OCI-LY1 (cell line): ENCODE measurements at regions not wholly inside any gene's neighbourhood (a gene's known extent, or its start where the extent isn't known, plus 50 kb on each side); places are given as distances from the start of the nearest gene placed in this dataset.

Source experiments
- H2AFZ ChIP-seq: fragments of 200-600 bp; sonication (generic), shearing (Covaris generic); 2 replicates; pipeline ENCODE4 v1.6.0; 2014; ENCODE audit warnings: antibody characterized with exemption, mild to moderate bottlenecking, low read length
- H3F3A ChIP-seq: fragments of 200-600 bp; sonication (generic), shearing (Covaris generic); 2 replicates; pipeline ENCODE4 v1.6.0; 2014; ENCODE audit warnings: mild to moderate bottlenecking, antibody characterized with exemption, low read length, moderate library complexity; ENCODE audit not compliant: insufficient read depth
- H3K27ac ChIP-seq: fragments of 200-600 bp; sonication (generic); 2 replicates; pipeline ENCODE4 v1.5.1; 2014; ENCODE audit warnings: low read length, mixed run types, mild to moderate bottlenecking, low read depth; ENCODE audit not compliant: poor library complexity, severe bottlenecking
- H3K27me3 ChIP-seq: fragments of 200-600 bp; sonication (generic); 2 replicates; pipeline ENCODE4 v1.6.0; 2014; ENCODE audit warnings: antibody characterized with exemption, mild to moderate bottlenecking, low read length, moderate library complexity; ENCODE audit not compliant: insufficient read depth
- H3K36me3 ChIP-seq: fragments of 200-600 bp; sonication (generic); 2 replicates; pipeline ENCODE4 v1.6.1; 2014; ENCODE audit warnings: mild to moderate bottlenecking, antibody characterized with exemption, low read length, moderate library complexity, mixed read lengths; ENCODE audit not compliant: insufficient read depth
- H3K4me1 ChIP-seq: fragments of 200-600 bp; sonication (generic); 2 replicates; pipeline ENCODE4 v1.5.1; 2014; ENCODE audit warnings: mild to moderate bottlenecking, low read length, moderate library complexity; ENCODE audit not compliant: insufficient read depth, severe bottlenecking
- H3K4me2 ChIP-seq: fragments of 200-600 bp; sonication (generic), shearing (Covaris generic); 2 replicates; pipeline ENCODE4 v1.6.1; 2014; ENCODE audit warnings: low read length
- H3K4me3 ChIP-seq: fragments of 200-600 bp; sonication (generic); 2 replicates; pipeline ENCODE4 v1.5.1; 2014; ENCODE audit warnings: low read length, low read depth, mild to moderate bottlenecking, mixed read lengths; ENCODE audit not compliant: poor library complexity, severe bottlenecking
- H3K79me2 ChIP-seq: fragments of 200-600 bp; shearing (Covaris generic); 2 replicates; pipeline ENCODE4 v1.6.1; 2016; ENCODE audit warnings: mixed run types, low read length, mixed read lengths; ENCODE audit not compliant: insufficient read depth
- H3K9ac ChIP-seq: fragments of 200-600 bp; sonication (generic), shearing (Covaris generic); 2 replicates; pipeline ENCODE4 v1.6.1; 2014; ENCODE audit warnings: mild to moderate bottlenecking, low read length, mixed read lengths
- H3K9me2 ChIP-seq: fragments of 200-600 bp; sonication (generic), shearing (Covaris generic); 2 replicates; pipeline ENCODE4 v1.6.1; 2014; ENCODE audit warnings: low read depth, mild to moderate bottlenecking, low read length, mixed read lengths
- H3K9me3 ChIP-seq: fragments of 200-600 bp; shearing (Covaris generic); 2 replicates; pipeline ENCODE4 v1.6.1; 2014; ENCODE audit warnings: low read length, mixed read lengths
- H4K20me1 ChIP-seq: fragments of 200-600 bp; sonication (generic), shearing (Covaris generic); 2 replicates; pipeline ENCODE4 v1.6.0; 2016; ENCODE audit warnings: mild to moderate bottlenecking, low read length; ENCODE audit not compliant: insufficient read depth
- CTCF ChIP-seq: fragments of 200-600 bp; sonication (generic), shearing (Covaris generic); IDR thresholded peaks from 2 replicates; pipeline ENCODE4 v1.5.1; 2017; ENCODE audit warnings: mild to moderate bottlenecking, antibody characterized with exemption, low read length, moderate library complexity, mixed read lengths
- EZH2 ChIP-seq: fragments of 200-600 bp; sonication (generic), shearing (Covaris generic); IDR thresholded peaks from 2 replicates; pipeline ENCODE4 v1.8.0; 2017; ENCODE audit warnings: borderline replicate concordance, mixed run types, mild to moderate bottlenecking, antibody characterized with exemption, low read length, moderate library complexity, mixed read lengths

- Histone ChIP-seq H3K4me3 (no peak overlapping the region), H3K4me1 (no peaks in the 10 kb centered on the region), H3K9ac (no peak overlapping the region), H3K4me2 (no peak overlapping the region), H4K20me1 (no peaks in the 10 kb centered on the region), H3F3A (no peaks in the 10 kb centered on the region), H3K36me3 (no peaks in the 10 kb centered on the region), H3K27ac (no peak overlapping the region), H3K79me2 (no peaks in the 10 kb centered on the region), H2AFZ (no peak overlapping the region), H3K9me2 (no peaks in the 10 kb centered on the region), H3K27me3 (no peaks in the 10 kb centered on the region), H3K9me3 (no peaks in the 10 kb centered on the region)
- no peak for TF ChIP-seq EZH2
- TF ChIP-seq CTCF, result no peak
Observed at GRCh38 chr5:143506836-143507552, 103.5 kb upstream of the NR3C1 start.

GRCh38 chr5:143505934-143506333, 102.4 kb upstream of the NR3C1 start:
- Histone ChIP-seq H3F3A (no peaks in the 10 kb centered on the region), H3K9me2 (no peaks in the 10 kb centered on the region), H3K27ac (no peak overlapping the region), H3K79me2 (no peaks in the 10 kb centered on the region), H3K4me2 (no peak overlapping the region), H4K20me1 (no peaks in the 10 kb centered on the region), H3K9ac (no peak overlapping the region), H3K9me3 (no peaks in the 10 kb centered on the region), H3K4me3 (no peak overlapping the region), H3K27me3 (no peaks in the 10 kb centered on the region), H3K4me1 (no peaks in the 10 kb centered on the region), H3K36me3 (no peaks in the 10 kb centered on the region), H2AFZ (no peak overlapping the region)
- TF ChIP-seq EZH2 (no peak), CTCF (no peak)

GRCh38 chr5:143505354-143505753, 101.9 kb upstream of the NR3C1 start:
- no peaks in the 10 kb centered on the region for H3K27me3 ChIP-seq
- no peak for TF ChIP-seq CTCF
- no peak for TF ChIP-seq EZH2
- H3K4me2 ChIP-seq, result no peak overlapping the region
- H3K9me2 ChIP-seq, result no peaks in the 10 kb centered on the region
- no peak overlapping the region for H3K9ac ChIP-seq
- H3K36me3 ChIP-seq, result no peaks in the 10 kb centered on the region
- no peaks in the 10 kb centered on the region for H4K20me1 ChIP-seq
- H3K4me3 ChIP-seq, result no peak overlapping the region
- no peak overlapping the region for H2AFZ ChIP-seq
- no peaks in the 10 kb centered on the region for H3K79me2 ChIP-seq
- no peak overlapping the region for H3K27ac ChIP-seq
- no peaks in the 10 kb centered on the region for H3F3A ChIP-seq
- H3K9me3 ChIP-seq, result no peaks in the 10 kb centered on the region
- H3K4me1 ChIP-seq, result no peaks in the 10 kb centered on the region
